SK-N-SH (cell line): ENCODE measurements at regions not wholly inside any gene's neighbourhood (a gene's known extent, or its start where the extent isn't known, plus 50 kb on each side); places are given as distances from the start of the nearest gene placed in this dataset.

Experiments
- FOXM1 ChIP-seq: IDR thresholded peaks from 2 replicates; pipeline ENCODE4 v1.4.0; 2012; ENCODE audit warnings: low read depth, mild to moderate bottlenecking
- GABPA ChIP-seq: IDR thresholded peaks from 2 replicates; pipeline ENCODE4 v1.4.0; 2012; ENCODE audit warnings: low read depth, mild to moderate bottlenecking
- MXI1 ChIP-seq: IDR thresholded peaks from 2 replicates; pipeline ENCODE4 v1.6.1; 2012; ENCODE audit warnings: mild to moderate bottlenecking, low read depth, low read length, improper control_type of control experiment
- POLR2AphosphoS5 ChIP-seq: IDR thresholded peaks from 2 replicates; pipeline ENCODE4 v1.6.1; 2012; ENCODE audit warnings: low read depth, low read length
- RFX5 ChIP-seq: IDR thresholded peaks from 2 replicates; pipeline ENCODE4 v1.6.1; 2012; ENCODE audit warnings: mild to moderate bottlenecking, improper control_type of control experiment, low read length
- TEAD4 ChIP-seq: IDR thresholded peaks from 2 replicates; pipeline ENCODE4 v1.4.0; 2012; ENCODE audit warnings: mild to moderate bottlenecking, borderline replicate concordance; ENCODE audit not compliant: insufficient read depth
- TF ChIP-seq, protein P1 (sequence below): fragments of 200-600 bp; sonication (generic); IDR thresholded peaks from 2 replicates; pipeline ENCODE4 v1.6.1; 2017; ENCODE audit warnings: antibody characterized with exemption, mild to moderate bottlenecking, moderate library complexity
- TF ChIP-seq, protein P2 (sequence below): IDR thresholded peaks from 2 replicates; pipeline ENCODE4 v1.6.1; 2012; ENCODE audit warnings: mild to moderate bottlenecking, low read depth, low read length, moderate library complexity

GRCh38 chr4:34939073-34939472 is 1305.2 kb downstream of the ARAP2 start:
- no peak for TF ChIP-seq RFX5
- TF ChIP-seq FOXM1: no peak
- TF ChIP-seq GABPA: no peak
- no peak for TF ChIP-seq POLR2AphosphoS5
- TF ChIP-seq, protein P1, sequence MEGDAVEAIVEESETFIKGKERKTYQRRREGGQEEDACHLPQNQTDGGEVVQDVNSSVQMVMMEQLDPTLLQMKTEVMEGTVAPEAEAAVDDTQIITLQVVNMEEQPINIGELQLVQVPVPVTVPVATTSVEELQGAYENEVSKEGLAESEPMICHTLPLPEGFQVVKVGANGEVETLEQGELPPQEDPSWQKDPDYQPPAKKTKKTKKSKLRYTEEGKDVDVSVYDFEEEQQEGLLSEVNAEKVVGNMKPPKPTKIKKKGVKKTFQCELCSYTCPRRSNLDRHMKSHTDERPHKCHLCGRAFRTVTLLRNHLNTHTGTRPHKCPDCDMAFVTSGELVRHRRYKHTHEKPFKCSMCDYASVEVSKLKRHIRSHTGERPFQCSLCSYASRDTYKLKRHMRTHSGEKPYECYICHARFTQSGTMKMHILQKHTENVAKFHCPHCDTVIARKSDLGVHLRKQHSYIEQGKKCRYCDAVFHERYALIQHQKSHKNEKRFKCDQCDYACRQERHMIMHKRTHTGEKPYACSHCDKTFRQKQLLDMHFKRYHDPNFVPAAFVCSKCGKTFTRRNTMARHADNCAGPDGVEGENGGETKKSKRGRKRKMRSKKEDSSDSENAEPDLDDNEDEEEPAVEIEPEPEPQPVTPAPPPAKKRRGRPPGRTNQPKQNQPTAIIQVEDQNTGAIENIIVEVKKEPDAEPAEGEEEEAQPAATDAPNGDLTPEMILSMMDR: no peak
- TF ChIP-seq TEAD4: no peak
- TF ChIP-seq MXI1: no peak
- TF ChIP-seq, protein P2, sequence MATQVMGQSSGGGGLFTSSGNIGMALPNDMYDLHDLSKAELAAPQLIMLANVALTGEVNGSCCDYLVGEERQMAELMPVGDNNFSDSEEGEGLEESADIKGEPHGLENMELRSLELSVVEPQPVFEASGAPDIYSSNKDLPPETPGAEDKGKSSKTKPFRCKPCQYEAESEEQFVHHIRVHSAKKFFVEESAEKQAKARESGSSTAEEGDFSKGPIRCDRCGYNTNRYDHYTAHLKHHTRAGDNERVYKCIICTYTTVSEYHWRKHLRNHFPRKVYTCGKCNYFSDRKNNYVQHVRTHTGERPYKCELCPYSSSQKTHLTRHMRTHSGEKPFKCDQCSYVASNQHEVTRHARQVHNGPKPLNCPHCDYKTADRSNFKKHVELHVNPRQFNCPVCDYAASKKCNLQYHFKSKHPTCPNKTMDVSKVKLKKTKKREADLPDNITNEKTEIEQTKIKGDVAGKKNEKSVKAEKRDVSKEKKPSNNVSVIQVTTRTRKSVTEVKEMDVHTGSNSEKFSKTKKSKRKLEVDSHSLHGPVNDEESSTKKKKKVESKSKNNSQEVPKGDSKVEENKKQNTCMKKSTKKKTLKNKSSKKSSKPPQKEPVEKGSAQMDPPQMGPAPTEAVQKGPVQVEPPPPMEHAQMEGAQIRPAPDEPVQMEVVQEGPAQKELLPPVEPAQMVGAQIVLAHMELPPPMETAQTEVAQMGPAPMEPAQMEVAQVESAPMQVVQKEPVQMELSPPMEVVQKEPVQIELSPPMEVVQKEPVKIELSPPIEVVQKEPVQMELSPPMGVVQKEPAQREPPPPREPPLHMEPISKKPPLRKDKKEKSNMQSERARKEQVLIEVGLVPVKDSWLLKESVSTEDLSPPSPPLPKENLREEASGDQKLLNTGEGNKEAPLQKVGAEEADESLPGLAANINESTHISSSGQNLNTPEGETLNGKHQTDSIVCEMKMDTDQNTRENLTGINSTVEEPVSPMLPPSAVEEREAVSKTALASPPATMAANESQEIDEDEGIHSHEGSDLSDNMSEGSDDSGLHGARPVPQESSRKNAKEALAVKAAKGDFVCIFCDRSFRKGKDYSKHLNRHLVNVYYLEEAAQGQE: no peak
